Heart right ventricle (tissue), 16 donors: ENCODE measurements at regions not wholly inside any gene's neighbourhood (a gene's known extent, or its start where the extent isn't known, plus 50 kb on each side); places are given as distances from the start of the nearest gene placed in this dataset.

Source experiments
- ATAC-seq, 8 donors: fragments of 200-7000 bp; cut with Tn5 transposase; one replicate each; pipeline ENCODE4 v1.9.1; 2020; ENCODE audit warnings: mild to moderate bottlenecking in 8 of 8, moderate library complexity in 8 of 8, moderate number of reproducible peaks in 1 of 8
- DNase-seq, 2 donors: peaks; one replicate each; pipeline ENCODE4 v3.0.0-alpha.2; 2020
- H3K27ac ChIP-seq, 10 donors: fragments of 200-600 bp; sonication (generic) in 2 of 10; one replicate each; pipeline versions ENCODE4 v1.5.0 to v1.8.0; 2020 to 2022; ENCODE audit warnings: mild to moderate bottlenecking in 3 of 10
- H3K27me3 ChIP-seq, 7 donors: fragments of 200-600 bp; one replicate each; pipeline ENCODE4 v1.8.0; 2021 to 2022; ENCODE audit warnings: mild to moderate bottlenecking in 2 of 7
- H3K36me3 ChIP-seq, 9 donors: fragments of 200-600 bp; sonication (generic) in 1 of 9; one replicate each; pipeline versions ENCODE4 v1.5.0 to v1.8.0; 2020 to 2022; ENCODE audit warnings: mild to moderate bottlenecking in 2 of 9
- H3K4me1 ChIP-seq, 9 donors: fragments of 200-600 bp; sonication (generic) in 1 of 9; one replicate each; pipeline versions ENCODE4 v1.5.0 to v1.8.0; 2020 to 2022; ENCODE audit warnings: mild to moderate bottlenecking in 4 of 9
- H3K4me3 ChIP-seq, 10 donors: fragments of 200-600 bp; sonication (generic) in 2 of 10; one replicate each; pipeline versions ENCODE4 v1.5.0 to v1.8.0; 2020 to 2022; ENCODE audit warnings: mild to moderate bottlenecking in 7 of 10, moderate library complexity in 2 of 10
- H3K9me3 ChIP-seq, 11 donors: fragments of 200-600 bp in 10 of 11; sonication (generic) in 2 of 11; one replicate each; pipeline versions ENCODE4 v1.5.0 to v1.8.0; 2013 to 2022; ENCODE audit warnings: mild to moderate bottlenecking in 2 of 11, control low read depth in 1 of 11, moderate library complexity in 1 of 11
- WGBS, 2 donors: extraction: QIAGEN DNeasy Blood & Tissue Kit; methylation state at CpG; one replicate each; pipeline ENCODE4 v1.1.7; 2013; ENCODE audit warnings: inconsistent platforms in 1 of 2; 5-methylcytosine and 5-hydroxymethylcytosine counted together
- intact Hi-C, 10 donors: fragments of 100-400 bp; cut with DNase I; formaldehyde crosslinking; loops; one replicate each; pipeline versions ENCODE4 v1.11.1 to v1.14.2; 2022
- TF ChIP-seq, protein P1 (sequence below), 9 donors: fragments of 200-600 bp; sonication (generic) in 2 of 9; IDR thresholded peaks; one replicate each; pipeline versions ENCODE4 v1.5.0 to v1.8.0; 2021 to 2022; ENCODE audit warnings: antibody characterized with exemption in 9 of 9, mild to moderate bottlenecking in 5 of 9, moderate library complexity in 1 of 9
- donor health status: Arrhythmogenic right ventricular cardiomyopathy.
- donor health status: ischemic (EF 13 %, LVEDD 7.1; RV severe dilation, severe dysfunction).
- donor health status: healthy with polysubstance abuse.
- donor health status: DM: no; HTN: yes; CAD: no.
- donor health status: DM: no; HTN: no; CAD: no.
- donor health status: ischemic (EF 25% LVEDD 6.9; RV normal size, moderate dysfunction).
- donor health status: ischemic (EF 25% LVEDD 5.7; RV mildly dilated, moderate dysfunction).
- donor health status: healthy.
- donor health status: DM: yes; HTN: yes; CAD: no.
- donor health status: Ischemic cardiomyopathy.
- donor health status: ischemic (EF 35%, LVEDD 5.7; RV mildly dilated, moderate dysfunction).
- donor health status: nonischemic (EF 11% LVEDD 7.7; RV severe dilation, severe dysfunction).
- donor health status: DM: yes; HTN: yes; CAD: no.
- donor health status: PGD.
- donor health status: ischemic (EF 29% LVEDD 5.4; RV normal size, mild dysfunction).
- donor health status: nonischemic (EF 23%, LVEDD 6.1; RV moderate dilation, normal function).

DNA sequence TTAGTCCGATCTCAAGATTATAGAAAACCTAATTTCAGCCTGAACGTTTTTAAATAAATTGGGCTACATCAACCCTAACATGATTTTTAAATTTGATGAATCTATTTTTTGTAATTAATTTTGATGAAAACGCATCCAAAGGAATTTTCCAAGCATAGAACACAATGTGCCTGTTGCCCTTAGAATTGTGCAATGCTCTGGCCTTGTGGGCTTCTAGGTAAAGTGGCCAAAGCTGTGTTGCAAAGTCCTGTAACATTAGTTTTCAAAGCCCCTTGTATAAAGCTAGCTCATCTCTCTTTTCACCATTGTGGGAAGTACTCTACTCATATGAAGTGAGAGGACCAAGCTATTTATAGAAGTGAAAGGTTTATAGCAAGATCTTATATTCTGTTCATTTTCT is 138.4 kb upstream of the PRPS1L1 start:
- Histone ChIP-seq H3K9me3 (peaks cover 0 to 3% (median 0%) of the 10 kb centered on the region in 11 donors), H3K27ac (no peak overlapping the region), H3K27me3 (no peaks in the 10 kb centered on the region), H3K4me1 (peaks cover 0 to 14% (median 3%) of the 10 kb centered on the region in 9 donors), H3K36me3 (no peaks in the 10 kb centered on the region), H3K4me3 (no peak overlapping the region)
- WGBS, 2 donors = 95 to 97% methylated on average over 3 of the region's 3 CpGs
- DNase-seq (no peak), ATAC-seq (no peak)
- intact Hi-C loops = loop anchor here in 1 of 10 donors (5.0 kb wide), 1 partner anchor 764 kb away; no protein-coding TSS in a partner anchor
- TF ChIP-seq, protein P1, sequence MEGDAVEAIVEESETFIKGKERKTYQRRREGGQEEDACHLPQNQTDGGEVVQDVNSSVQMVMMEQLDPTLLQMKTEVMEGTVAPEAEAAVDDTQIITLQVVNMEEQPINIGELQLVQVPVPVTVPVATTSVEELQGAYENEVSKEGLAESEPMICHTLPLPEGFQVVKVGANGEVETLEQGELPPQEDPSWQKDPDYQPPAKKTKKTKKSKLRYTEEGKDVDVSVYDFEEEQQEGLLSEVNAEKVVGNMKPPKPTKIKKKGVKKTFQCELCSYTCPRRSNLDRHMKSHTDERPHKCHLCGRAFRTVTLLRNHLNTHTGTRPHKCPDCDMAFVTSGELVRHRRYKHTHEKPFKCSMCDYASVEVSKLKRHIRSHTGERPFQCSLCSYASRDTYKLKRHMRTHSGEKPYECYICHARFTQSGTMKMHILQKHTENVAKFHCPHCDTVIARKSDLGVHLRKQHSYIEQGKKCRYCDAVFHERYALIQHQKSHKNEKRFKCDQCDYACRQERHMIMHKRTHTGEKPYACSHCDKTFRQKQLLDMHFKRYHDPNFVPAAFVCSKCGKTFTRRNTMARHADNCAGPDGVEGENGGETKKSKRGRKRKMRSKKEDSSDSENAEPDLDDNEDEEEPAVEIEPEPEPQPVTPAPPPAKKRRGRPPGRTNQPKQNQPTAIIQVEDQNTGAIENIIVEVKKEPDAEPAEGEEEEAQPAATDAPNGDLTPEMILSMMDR (IDR thresholded peaks at IDR 0.05) = no peak

DNA sequence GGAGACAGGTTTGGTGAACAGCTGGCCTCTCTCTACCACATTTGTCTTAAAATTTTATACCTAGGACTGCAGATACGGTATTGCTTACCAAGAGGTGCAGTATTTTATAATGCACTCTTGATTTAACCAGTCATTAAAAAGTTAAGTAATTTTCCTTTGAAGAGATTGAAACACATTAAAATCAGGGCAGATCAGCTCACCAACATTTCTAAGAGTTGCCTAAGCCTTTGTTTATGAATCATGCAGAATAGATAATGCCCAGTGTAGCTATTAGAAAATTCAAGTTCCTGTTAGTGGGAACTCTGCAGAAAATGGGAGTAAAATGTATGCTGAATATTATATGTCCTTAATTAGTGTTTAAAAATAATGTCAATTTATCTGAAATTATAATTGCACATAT is 140.2 kb upstream of the PRPS1L1 start:
- Histone ChIP-seq H3K4me3 (no peak overlapping the region), H3K36me3 (no peaks in the 10 kb centered on the region), H3K27me3 (no peaks in the 10 kb centered on the region), H3K9me3 (peaks cover 0 to 3% (median 0%) of the 10 kb centered on the region in 11 donors), H3K4me1 (peaks cover 0 to 5% (median 0%) of the 10 kb centered on the region in 9 donors), H3K27ac (no peak overlapping the region)
- intact Hi-C loops = loop anchor here in 1 of 10 donors (5.0 kb wide), 1 partner anchor 766 kb away; no protein-coding TSS in a partner anchor
- TF ChIP-seq, protein P1 (IDR thresholded peaks at IDR 0.05) = no peak
- DNase-seq (no peak), ATAC-seq (no peak)
- WGBS, 2 donors = 96 to 97% methylated on average over 1 of the region's 1 CpG

DNA sequence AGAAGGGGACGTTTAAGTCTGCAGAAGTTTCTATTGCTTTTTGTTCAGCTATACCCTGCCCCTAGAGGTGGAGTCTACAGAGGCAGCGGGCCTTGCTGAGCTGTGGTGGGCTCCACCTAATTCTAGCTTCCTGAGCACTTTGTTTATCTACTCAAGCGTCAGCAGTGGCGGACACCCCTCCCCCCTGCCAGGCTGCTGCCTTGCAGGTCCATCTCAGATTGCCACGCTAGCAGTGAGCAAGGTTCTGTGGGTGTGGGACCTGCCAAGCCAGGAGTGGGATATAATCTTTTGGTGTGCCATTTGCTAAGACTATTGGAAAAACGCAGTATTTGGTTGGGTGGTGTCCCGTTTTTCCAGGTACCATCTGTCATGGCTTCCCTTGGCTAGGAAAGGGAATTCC is 147.3 kb upstream of the PRPS1L1 start:
- no peaks in the 10 kb centered on the region for H3K36me3 ChIP-seq
- ATAC-seq (no peak), DNase-seq (no peak)
- no peak overlapping the region for H3K27ac ChIP-seq
- H3K4me1 ChIP-seq = peaks cover 0 to 30% (median 3%) of the 10 kb centered on the region in 9 donors
- 93 to 94% methylated on average over 7 of the region's 7 CpGs for WGBS, 2 donors
- TF ChIP-seq, protein P1 (IDR thresholded peaks at IDR 0.05) = no peak
- H3K4me3 ChIP-seq = no peak overlapping the region
- H3K9me3 ChIP-seq = no peaks in the 10 kb centered on the region
- H3K27me3 ChIP-seq = no peaks in the 10 kb centered on the region
- intact Hi-C loops = no loop called here

DNA sequence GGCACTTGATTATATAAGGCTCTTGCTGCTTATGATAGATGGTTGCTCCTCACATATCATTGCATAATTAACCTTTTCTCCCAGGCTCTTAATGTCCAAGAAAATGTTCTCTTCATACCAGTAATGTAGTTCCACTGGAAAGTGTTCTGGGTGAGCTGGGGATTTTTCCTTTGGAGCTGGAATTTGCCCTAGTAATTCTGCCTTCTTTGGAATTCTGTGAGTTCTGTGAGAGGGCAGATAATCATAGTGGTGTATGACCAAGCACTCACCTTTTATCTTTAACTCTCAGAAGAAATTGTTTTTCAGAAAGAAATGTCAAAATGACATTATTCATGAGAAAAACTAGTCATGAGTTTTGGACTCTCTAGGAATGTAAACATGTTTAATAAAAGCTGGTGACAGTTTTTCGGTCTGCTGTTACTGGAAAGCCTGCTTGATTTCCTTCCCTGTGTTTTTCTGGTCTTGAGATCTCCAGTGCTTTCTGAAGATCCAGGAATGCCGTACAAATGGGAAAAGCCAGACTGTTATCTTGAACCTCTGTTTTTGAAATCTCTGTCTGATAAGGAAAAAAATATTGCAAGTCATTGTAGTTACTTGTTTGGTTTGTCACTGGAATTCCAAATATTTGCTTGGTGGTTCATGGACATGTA is 148.3 kb upstream of the PRPS1L1 start:
- Histone ChIP-seq H3K4me1 (peaks cover 0 to 30% (median 3%) of the 10 kb centered on the region in 9 donors), H3K36me3 (no peaks in the 10 kb centered on the region), H3K27me3 (no peaks in the 10 kb centered on the region), H3K4me3 (no peak overlapping the region), H3K9me3 (no peaks in the 10 kb centered on the region), H3K27ac (no peak overlapping the region)
- DNase-seq (no peak), ATAC-seq (no peak)
- intact Hi-C loops = no loop called here
- 29 to 41% methylated on average over 2 of the region's 2 CpGs for WGBS, 2 donors
- TF ChIP-seq, protein P1 (IDR thresholded peaks at IDR 0.05) = no peak
